Upper lobe of right lung (tissue), 1 donor: ENCODE measurements at regions not wholly inside any gene's neighbourhood (a gene's known extent, or its start where the extent isn't known, plus 50 kb on each side); places are given as distances from the start of the nearest gene placed in this dataset.

ENCODE experiments used
- ATAC-seq: fragments of 200-7000 bp; cut with Tn5 transposase; one replicate; pipeline ENCODE4 v1.9.1; 2020; ENCODE audit warnings: mild to moderate bottlenecking, moderate library complexity
- DNase-seq: peaks from one replicate; pipeline ENCODE4 v3.0.0-alpha.2; 2020
- H3K27ac ChIP-seq: fragments of 200-600 bp; one replicate; pipeline ENCODE4 v1.8.0; 2022
- H3K27me3 ChIP-seq: fragments of 200-600 bp; one replicate; pipeline ENCODE4 v1.8.0; 2022; ENCODE audit warnings: mild to moderate bottlenecking
- H3K36me3 ChIP-seq: fragments of 200-600 bp; one replicate; pipeline ENCODE4 v1.8.0; 2022
- H3K4me1 ChIP-seq: fragments of 200-600 bp; one replicate; pipeline ENCODE4 v1.8.0; 2022
- H3K4me3 ChIP-seq: fragments of 200-600 bp; one replicate; pipeline ENCODE4 v1.8.0; 2022; ENCODE audit warnings: mild to moderate bottlenecking
- H3K9me3 ChIP-seq: fragments of 200-600 bp; one replicate; pipeline ENCODE4 v1.8.0; 2022
- intact Hi-C: fragments of 100-400 bp; cut with DNase I; formaldehyde crosslinking; loops from one replicate; pipeline ENCODE4 v1.11.0; 2022
- TF ChIP-seq, protein P1 (sequence below): fragments of 200-600 bp; IDR thresholded peaks from one replicate; pipeline ENCODE4 v1.8.0; 2022; ENCODE audit warnings: antibody characterized with exemption
- donor health status: DM: no; HTN: yes; CAD: no; lungs with severe emphysema.

DNA sequence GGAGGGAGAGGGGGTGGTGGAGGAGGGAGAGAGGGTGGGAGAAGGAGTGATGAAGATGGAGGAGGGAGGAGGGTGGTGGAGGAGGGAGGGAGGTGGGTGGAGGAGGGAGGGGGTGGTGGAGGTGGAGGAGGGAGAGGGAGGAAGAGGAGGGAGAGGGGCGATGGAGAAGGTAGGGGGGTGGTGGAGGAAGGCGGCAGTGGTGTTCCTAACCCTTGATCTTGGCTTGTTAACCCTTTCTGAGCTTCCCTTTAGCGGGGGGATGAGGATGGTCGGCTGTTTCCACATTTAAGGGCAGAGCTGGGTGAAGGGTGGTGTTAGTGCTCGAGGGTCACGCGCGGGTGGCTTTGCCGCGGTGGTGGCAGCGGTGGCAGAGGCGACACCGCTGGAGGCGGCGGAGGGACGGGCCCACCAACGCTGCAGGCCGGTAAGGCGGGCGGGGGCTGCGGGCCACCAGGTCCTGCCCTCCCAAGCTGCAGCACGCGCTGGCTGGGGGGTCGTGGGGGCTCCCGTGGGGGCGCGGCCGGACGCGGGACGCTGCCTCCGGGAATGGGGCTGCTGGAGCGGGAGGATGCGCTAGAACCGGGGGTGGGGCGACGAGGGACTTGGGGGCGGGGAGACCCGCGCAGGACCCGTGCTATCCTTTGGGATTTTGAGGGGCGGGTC is 156.3 kb downstream of the PTPN11 start:
- intact Hi-C loops: no loop called here
- Histone ChIP-seq H3K36me3 (no peaks in the 10 kb centered on the region), H3K9me3 (no peaks in the 10 kb centered on the region), H3K4me1 (no peaks in the 10 kb centered on the region), H3K4me3 (no peak overlapping the region), H3K27ac (no peak overlapping the region), H3K27me3 (peaks cover 27% of the 10 kb centered on the region)
- TF ChIP-seq, protein P1, sequence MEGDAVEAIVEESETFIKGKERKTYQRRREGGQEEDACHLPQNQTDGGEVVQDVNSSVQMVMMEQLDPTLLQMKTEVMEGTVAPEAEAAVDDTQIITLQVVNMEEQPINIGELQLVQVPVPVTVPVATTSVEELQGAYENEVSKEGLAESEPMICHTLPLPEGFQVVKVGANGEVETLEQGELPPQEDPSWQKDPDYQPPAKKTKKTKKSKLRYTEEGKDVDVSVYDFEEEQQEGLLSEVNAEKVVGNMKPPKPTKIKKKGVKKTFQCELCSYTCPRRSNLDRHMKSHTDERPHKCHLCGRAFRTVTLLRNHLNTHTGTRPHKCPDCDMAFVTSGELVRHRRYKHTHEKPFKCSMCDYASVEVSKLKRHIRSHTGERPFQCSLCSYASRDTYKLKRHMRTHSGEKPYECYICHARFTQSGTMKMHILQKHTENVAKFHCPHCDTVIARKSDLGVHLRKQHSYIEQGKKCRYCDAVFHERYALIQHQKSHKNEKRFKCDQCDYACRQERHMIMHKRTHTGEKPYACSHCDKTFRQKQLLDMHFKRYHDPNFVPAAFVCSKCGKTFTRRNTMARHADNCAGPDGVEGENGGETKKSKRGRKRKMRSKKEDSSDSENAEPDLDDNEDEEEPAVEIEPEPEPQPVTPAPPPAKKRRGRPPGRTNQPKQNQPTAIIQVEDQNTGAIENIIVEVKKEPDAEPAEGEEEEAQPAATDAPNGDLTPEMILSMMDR: no peak
- DNase-seq (no peak), ATAC-seq (no peak)

DNA sequence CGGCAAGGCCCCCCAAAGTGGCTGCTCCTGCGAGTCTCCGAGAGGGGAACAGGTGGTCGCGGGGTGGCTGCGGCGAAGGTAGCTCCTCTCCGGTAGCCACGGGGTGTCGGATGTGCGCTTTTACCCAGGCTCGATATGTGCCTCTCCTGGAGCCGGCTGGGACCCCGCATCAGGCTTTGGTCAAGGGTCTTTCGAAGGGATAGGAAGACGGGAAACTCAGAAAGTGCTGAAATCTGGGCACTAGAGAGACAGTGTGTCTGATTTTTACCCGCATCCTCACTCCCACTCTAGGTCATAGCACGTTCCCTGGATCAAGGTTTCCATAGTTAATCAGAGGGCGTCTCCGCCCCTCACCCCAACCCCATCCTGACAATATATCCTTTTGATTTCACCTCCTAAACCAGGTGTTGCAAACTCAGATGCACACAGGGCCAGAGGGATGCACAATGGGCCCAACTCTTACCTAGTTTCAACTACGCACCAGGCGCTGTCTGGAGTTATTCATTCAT is 156.9 kb downstream of the PTPN11 start:
- intact Hi-C loops: no loop called here
- Histone ChIP-seq H3K27ac (no peak overlapping the region), H3K4me3 (no peak overlapping the region), H3K36me3 (no peaks in the 10 kb centered on the region), H3K4me1 (no peaks in the 10 kb centered on the region), H3K9me3 (no peaks in the 10 kb centered on the region), H3K27me3 (peaks cover 27% of the 10 kb centered on the region)
- DNase-seq (no peak), ATAC-seq (no peak)
- TF ChIP-seq, protein P1: no peak

DNA sequence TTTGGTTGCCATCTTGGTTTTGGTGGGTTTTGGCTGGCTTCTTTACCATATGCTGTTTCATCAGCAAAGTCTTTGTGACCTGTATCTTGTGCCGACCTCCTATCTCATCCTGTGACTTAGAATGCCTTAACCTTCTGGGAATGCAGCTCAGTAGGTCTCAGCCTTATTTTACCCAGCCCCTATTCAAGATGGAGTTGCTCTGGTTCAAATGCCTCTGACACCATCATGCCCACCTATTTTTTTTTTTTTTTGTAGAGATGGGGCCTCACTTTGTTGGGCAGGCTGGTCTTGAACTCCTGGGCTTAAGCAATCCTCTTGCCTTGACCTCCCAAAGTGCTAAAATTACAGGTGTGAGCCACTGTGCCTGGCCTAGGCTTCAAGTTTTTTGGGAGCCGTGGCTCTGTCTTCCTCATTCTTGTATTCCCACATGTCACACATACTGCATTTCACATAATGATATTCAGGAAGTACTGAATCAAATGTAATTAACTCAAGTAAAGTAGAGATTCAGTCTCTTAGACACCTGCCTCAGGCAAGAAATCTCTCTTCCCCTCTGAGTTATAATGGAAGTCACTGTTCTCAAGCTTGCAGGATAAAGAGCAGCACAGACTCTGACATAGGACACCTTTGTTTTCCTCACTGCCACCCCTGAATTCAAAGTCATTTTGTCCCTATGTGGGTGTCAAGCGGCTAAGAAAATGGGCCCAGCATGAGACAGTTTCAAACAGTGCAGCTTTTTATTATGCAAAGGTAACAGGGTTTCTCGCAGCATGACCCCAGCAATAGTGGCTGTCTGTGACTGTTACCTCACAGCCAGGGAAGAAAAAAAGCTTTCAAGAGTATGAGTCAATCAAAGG is 159.0 kb downstream of the PTPN11 start:
- H3K27me3 ChIP-seq: peaks cover 28% of the 10 kb centered on the region
- H3K9me3 ChIP-seq: no peaks in the 10 kb centered on the region
- DNase-seq (no peak), ATAC-seq (no peak)
- no peaks in the 10 kb centered on the region for H3K4me1 ChIP-seq
- H3K36me3 ChIP-seq: no peaks in the 10 kb centered on the region
- TF ChIP-seq, protein P1: no peak
- no peak overlapping the region for H3K27ac ChIP-seq
- intact Hi-C loops: no loop called here
- H3K4me3 ChIP-seq: no peak overlapping the region

DNA sequence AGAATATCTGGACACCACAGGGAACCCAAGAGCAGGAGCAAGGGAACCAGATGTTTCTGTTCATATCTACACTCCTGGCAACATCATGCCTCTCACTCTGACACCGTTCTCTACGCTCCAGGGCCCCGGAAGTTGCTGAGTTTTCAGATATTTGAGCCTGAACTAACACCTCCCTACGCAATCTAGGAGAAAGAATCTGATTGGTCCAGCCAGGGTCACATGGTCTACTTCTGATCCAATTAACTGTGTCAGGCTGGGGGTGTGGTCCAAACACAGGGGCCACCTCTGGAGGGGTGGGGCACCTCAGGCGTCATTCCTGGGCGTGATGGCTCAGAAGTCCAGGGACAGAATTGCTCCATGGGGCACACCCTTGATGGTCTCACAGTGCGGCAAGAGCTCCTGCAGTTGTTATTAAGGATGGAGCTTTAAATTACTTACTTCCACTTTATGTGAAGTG is 165.5 kb downstream of the PTPN11 start:
- H3K4me3 ChIP-seq: no peak overlapping the region
- peak; percentile 57 for ATAC-seq
- no peaks in the 10 kb centered on the region for H3K9me3 ChIP-seq
- no peak for DNase-seq
- no peaks in the 10 kb centered on the region for H3K36me3 ChIP-seq
- no peak overlapping the region for H3K27ac ChIP-seq
- no peaks in the 10 kb centered on the region for H3K4me1 ChIP-seq
- TF ChIP-seq, protein P1: no peak
- peaks cover 3% of the 10 kb centered on the region for H3K27me3 ChIP-seq
- intact Hi-C loops: no loop called here

DNA sequence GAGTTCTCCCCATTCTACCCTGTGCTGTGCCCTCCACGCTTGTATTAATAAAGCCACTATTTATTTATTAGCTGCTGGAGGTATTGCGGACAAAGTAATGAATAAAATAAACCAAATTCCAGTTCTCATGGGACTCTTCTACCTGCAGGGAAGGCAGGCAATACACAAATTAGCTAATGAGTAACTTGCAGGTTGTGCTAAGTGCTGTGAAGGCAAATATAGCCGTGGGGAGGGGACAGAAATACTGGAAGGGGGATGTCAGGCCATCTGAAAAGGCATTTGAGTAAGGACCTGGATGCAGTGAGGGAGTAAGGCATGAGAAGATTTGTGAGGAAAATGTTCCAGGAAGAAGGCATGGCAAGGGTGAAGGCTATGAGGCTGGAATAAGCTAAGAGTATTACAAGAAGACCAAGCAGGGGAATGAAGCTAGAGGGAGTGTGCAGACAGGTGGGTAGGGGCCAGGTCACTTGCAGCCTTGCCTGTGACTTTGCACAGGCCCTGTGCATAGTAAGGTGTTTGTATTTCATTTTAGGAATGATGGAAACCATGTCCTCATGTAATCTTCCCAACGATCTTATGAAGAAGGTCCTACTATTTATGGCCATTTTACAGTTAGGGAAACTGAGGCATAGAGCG is 167.5 kb downstream of the PTPN11 start:
- ATAC-seq: peak; percentile 41
- H3K27ac ChIP-seq: no peak overlapping the region
- TF ChIP-seq, protein P1: no peak
- DNase-seq: no peak
- H3K27me3 ChIP-seq: peaks cover 3% of the 10 kb centered on the region
- no peaks in the 10 kb centered on the region for H3K36me3 ChIP-seq
- H3K4me1 ChIP-seq: no peaks in the 10 kb centered on the region
- H3K9me3 ChIP-seq: no peaks in the 10 kb centered on the region
- no peak overlapping the region for H3K4me3 ChIP-seq
- intact Hi-C loops: no loop called here
